NCI-H2107 treated with DMSO at 0.1 percent for 48 hours (cell line): ENCODE measurements at regions not wholly inside any gene's neighbourhood (a gene's known extent, or its start where the extent isn't known, plus 50 kb on each side); places are given as distances from the start of the nearest gene placed in this dataset.
"Not testable (repeated sequence)": the region's sequence is repeated elsewhere in the genome, so short reads cannot be mapped to it uniquely, and the experiment has no call there.

Experiments
- DNase-seq: peaks from one replicate; lab custom pipeline; 2025; ENCODE audit not compliant: unreplicated experiment; lab: John Stamatoyannopoulos, UW

GRCh38 chr2:195367809-195368208 is 289.2 kb upstream of the SLC39A10 start:
- DNase-seq, result no peak

- DNase-seq, result no peak
Measured at GRCh38 chr2:195364015-195364965, 292.7 kb upstream of the SLC39A10 start.

GRCh38 chr2:195363496-195363895 is 293.5 kb upstream of the SLC39A10 start:
- DNase-seq, result no peak

DNA sequence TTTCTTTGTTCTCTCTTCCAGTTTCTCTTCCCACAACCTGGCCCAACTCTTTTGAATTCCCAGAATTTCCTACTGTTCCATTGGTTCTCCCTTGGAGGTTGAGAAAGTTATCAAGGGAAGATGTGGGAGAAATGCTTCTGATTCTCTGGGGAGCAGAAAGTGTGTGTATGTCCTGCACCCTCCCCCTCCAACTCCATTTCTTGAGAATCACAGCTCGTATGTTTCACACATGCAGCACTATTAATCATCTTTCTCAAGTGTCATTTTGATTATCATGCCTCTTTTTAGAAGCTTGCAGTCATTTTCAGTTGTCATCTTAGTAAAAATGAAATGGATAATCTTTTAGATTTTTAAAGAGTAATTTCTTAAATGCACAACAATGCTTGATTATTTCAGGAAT is 296.8 kb upstream of the SLC39A10 start:
- DNase-seq, result no peak

DNA sequence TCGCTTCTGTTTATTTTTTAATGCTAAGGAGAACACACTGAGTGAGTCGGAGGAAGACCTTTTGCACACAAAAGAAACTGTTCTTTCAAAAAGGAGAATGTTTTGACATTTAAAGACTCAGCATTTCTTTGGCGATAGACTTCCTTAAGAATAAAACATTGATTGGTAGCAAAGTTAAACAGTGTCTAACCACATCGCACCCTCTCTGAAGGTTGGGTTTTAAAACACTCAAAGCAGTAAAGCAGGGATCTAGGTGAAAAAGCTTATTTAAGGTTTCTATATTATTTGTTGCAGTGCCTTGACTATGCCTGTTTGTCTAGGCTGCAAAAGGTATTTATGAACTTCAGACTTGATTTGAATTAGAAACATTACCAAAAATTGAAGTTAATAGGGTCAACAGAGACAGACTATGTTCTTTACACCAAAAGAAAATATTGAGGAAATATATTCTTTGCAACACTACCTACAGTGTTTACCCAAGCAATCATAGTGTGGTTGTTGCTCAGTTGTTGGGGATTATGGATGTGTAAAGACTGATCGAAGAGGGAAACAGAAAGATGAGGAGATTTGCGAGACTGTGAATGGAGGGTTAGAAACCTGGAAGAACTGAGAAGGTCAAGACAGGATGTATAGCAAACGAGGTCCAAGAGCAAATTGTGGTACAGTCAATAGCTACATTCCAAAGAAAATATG is 297.8 kb upstream of the SLC39A10 start:
- DNase-seq, result no peak

DNA sequence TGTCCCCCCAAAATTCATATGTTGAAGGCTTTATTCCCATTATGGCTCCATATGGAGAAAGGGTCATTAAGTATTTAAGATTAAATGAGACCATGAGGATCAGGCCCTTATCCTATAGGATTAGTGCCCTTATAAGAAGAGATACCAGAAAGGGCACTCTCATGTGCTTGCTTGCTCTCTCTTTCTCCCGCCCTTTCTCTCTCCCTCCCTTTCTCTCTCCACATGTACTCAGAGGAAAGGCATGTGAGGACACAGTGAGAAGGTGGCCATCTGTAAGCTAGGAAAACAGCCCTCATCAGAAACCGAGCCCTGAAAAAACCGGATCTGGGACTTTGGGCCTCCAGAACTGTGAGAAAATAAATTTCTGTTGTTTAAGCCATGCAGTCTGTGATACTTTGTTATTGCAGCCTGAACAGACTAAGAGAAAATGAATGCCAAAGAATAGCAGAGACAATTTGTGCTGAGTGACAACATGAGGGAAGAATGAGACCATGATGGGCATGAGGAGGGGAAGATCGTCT is 300.0 kb upstream of the SLC39A10 start:
- DNase-seq, result no peak

DNA sequence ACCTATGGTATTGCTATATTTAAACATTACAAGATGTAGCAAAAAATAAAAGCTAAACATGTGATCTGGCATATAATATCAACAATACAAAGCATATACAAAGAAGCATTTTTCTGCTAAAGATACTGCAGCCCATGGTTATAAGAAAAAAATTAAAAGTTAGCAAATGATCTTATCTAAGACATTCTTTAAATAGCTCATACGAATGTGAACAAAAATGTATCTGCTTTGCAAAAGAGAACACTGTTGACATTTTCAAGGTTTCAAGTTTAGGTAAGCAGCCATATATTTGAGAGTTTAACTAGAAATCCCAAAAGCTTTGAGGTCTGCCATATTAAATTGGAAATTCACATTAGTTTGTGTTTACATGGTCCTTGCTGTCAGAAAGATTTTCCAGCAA is 301.0 kb upstream of the SLC39A10 start:
- no peak for DNase-seq

GRCh38 chr2:195352581-195352980 is 304.4 kb upstream of the SLC39A10 start:
- DNase-seq, result no peak

DNA sequence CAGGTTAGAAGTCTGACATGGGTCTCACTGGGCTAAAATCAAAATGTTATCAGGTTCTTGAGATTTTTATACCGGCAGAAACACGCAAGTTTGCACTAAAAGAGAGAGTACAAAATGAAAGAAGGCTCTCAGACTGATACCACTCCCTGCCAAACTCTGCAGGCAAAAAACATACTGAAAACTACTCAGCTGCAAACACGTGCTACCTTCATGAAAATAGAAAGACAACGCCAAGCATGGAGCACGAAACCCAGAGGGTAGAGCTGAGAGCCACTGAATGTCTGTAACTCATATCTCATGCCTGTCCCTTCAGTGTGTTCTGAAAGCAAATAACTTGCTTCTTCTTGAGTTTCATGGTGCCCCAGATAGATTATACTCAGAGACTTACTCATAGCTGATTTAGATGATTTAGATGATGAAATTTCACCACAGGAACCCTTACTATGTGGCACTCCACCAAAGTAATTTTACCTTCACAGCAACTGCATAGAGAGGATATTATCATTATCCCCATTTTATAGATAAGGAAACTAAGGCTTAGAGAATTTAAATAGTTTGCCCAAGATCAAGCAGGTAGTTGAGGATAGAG is 313.0 kb upstream of the SLC39A10 start:
- no peak for DNase-seq

DNA sequence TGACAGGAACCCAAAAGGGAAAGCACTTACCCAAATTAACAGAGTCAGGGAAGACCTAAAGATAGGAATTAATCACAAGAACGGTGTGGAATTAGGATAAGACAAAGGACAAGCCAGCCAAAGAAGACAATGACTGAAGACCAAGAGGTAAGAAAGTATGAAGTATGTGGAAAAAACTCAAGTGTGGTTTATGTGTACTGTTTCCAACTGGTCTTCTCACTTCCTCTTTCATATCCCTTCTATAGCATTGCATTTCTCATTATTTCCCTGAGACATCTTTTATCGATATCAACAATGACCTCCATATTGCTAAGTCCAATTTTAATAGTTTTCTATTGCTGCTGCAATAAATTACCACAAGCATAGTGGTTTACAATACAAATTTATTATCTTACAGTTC is 313.5 kb upstream of the SLC39A10 start:
- DNase-seq, result no peak

GRCh38 chr2:195342061-195342460 is 315.0 kb upstream of the SLC39A10 start:
- no peak for DNase-seq

DNA sequence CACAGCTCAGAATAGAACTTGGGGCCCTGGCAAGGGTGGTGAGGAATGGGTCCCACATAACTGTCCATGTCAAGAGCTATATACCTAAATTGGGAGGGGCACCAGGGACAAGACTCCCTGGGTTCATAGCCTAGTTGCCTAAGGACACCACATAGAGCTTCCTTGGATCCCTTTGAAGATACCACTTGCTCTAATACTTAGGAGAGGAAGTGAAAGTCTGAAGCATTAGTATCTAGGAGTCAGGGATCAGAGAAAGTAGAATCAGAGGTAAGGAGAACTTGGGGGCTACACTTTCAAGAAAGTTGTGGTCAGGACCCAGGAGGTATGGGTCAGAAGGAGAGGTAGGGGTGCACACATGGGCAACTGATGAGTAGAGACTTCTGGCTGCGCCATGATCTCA is 318.2 kb upstream of the SLC39A10 start:
- DNase-seq, result no peak

DNA sequence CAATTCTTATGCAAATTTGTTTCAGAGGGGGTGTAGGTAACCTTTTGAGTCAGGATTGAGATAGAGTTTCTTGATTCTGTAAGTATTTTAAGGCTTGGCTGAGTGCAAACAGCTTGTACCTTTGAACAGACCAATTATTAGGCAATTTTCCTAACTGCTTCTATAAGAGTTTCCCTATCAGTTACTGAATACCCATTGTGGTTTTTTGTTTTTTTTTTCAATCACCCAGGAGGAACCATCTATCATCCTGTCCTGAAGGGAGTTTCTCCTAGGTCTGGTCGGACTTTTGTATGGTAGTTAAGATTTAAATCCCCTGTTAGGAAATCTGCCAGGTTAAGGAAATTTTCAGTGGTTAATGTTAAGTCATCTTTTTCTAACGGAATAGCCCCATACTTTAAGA is 319.4 kb upstream of the SLC39A10 start:
- no peak for DNase-seq

GRCh38 chr2:195333869-195334268 is 323.2 kb upstream of the SLC39A10 start:
- DNase-seq, result no peak

DNA sequence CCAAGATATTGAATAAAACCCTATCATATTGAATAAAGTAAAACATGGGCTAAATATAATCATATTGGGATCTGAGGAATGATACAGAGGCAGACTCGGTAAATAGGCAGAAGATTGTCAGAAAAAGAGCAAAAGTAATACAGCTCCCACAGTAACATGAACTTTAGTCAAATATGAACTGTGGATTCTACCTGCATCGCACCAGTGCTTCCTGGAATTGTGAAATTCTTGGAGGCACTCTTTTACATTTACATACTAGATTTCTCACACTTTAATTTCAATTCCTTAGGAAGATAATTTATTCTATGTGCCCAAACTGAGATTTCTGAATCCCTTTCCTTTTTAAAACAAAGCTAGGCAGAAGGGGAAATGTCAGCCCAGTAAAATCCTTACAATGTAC is 325.1 kb upstream of the SLC39A10 start:
- no peak for DNase-seq

GRCh38 chr2:195331129-195331528 is 325.9 kb upstream of the SLC39A10 start:
- DNase-seq, result no peak

DNA sequence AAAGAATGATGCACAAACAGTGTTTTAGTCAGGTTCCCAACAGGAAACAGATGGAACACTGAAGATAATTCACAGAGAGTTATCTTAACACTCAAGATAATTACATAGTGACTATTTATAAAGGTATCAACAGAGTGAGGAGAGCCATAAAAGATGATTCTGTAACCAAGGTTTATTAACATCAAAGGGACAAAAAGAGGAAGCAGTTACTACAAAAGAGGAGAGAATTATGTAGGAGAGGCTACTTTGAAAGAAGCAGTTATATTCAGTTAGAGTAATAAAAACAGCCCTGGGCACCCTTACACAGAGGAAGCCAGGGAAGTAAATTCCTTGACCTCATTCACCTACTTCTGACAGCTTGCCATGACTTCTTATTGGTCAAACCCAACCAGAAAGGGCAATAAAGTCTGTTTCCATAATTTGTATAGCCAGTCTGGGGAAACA is 326.5 kb upstream of the SLC39A10 start:
- no peak for DNase-seq

DNA sequence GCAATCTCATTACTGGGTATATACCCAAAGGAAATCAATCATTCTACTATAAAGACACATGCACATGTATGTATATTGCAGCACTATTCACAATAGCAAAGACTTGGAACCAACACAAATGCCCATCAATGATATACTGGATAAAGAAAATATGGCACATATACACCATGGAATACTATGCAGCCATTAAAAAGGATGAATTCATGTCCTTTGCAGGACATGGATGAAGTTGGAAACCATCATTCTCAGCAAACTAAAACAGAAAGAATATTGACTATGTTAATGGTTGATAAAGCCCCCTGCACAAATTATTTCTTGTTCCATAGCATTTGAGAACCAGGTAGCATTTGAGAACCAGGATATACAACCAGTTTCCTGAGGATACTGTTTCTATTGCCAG is 327.2 kb upstream of the SLC39A10 start:
- DNase-seq, result not testable (repeated sequence)

DNA sequence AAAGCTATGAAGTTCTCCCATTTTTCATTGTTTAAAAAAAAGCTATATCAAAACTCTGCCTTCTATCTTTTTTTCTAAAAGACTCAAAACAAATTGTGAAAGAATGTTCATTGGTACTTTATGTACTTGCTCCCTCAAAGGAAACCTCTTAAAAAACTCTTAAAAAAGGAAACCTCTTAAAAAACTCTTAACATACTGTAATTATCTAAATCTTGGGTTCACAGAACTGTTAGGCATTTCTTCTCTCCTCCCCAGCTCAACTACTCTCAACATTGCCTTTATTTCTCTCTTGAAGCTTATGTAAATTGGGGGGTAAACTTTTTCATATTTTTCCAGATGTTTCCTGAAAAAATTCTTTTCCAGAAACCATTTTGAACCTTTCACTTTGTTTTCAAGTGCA is 330.5 kb upstream of the SLC39A10 start:
- DNase-seq, result no peak

DNA sequence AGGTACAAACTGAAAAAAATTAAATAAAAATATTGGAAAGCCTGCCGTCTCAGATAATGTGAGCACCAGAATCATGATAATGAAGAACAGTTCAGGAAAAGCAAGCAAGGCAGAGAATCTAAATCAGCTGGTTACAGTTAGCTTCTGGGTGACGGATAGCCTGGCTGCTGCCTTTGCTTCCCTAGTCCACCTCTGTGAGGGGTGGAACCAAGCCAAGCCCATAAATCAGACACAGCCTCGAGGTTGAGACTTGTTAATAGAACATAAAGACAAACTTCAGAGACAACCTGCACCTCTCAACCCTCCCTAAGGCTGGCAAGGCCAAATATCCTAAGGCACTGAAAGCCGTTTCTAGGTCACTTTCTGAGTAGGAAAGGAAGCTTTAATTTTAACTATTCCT is 334.7 kb upstream of the SLC39A10 start:
- DNase-seq, result no peak

- DNase-seq, result no peak
Measured at GRCh38 chr2:195320413-195320973, 336.5 kb upstream of the SLC39A10 start.
